OCI-LY1 (cell line): ENCODE measurements at regions not wholly inside any gene's neighbourhood (a gene's known extent, or its start where the extent isn't known, plus 50 kb on each side); places are given as distances from the start of the nearest gene placed in this dataset.

Source experiments
- H2AFZ ChIP-seq: fragments of 200-600 bp; sonication (generic), shearing (Covaris generic); 2 replicates; pipeline ENCODE4 v1.6.0; 2014; ENCODE audit warnings: antibody characterized with exemption, mild to moderate bottlenecking, low read length
- H3F3A ChIP-seq: fragments of 200-600 bp; sonication (generic), shearing (Covaris generic); 2 replicates; pipeline ENCODE4 v1.6.0; 2014; ENCODE audit warnings: mild to moderate bottlenecking, antibody characterized with exemption, low read length, moderate library complexity; ENCODE audit not compliant: insufficient read depth
- H3K27ac ChIP-seq: fragments of 200-600 bp; sonication (generic); 2 replicates; pipeline ENCODE4 v1.5.1; 2014; ENCODE audit warnings: low read length, mixed run types, mild to moderate bottlenecking, low read depth; ENCODE audit not compliant: poor library complexity, severe bottlenecking
- H3K27me3 ChIP-seq: fragments of 200-600 bp; sonication (generic); 2 replicates; pipeline ENCODE4 v1.6.0; 2014; ENCODE audit warnings: antibody characterized with exemption, mild to moderate bottlenecking, low read length, moderate library complexity; ENCODE audit not compliant: insufficient read depth
- H3K36me3 ChIP-seq: fragments of 200-600 bp; sonication (generic); 2 replicates; pipeline ENCODE4 v1.6.1; 2014; ENCODE audit warnings: mild to moderate bottlenecking, antibody characterized with exemption, low read length, moderate library complexity, mixed read lengths; ENCODE audit not compliant: insufficient read depth
- H3K4me1 ChIP-seq: fragments of 200-600 bp; sonication (generic); 2 replicates; pipeline ENCODE4 v1.5.1; 2014; ENCODE audit warnings: mild to moderate bottlenecking, low read length, moderate library complexity; ENCODE audit not compliant: insufficient read depth, severe bottlenecking
- H3K4me2 ChIP-seq: fragments of 200-600 bp; sonication (generic), shearing (Covaris generic); 2 replicates; pipeline ENCODE4 v1.6.1; 2014; ENCODE audit warnings: low read length
- H3K4me3 ChIP-seq: fragments of 200-600 bp; sonication (generic); 2 replicates; pipeline ENCODE4 v1.5.1; 2014; ENCODE audit warnings: low read length, low read depth, mild to moderate bottlenecking, mixed read lengths; ENCODE audit not compliant: poor library complexity, severe bottlenecking
- H3K79me2 ChIP-seq: fragments of 200-600 bp; shearing (Covaris generic); 2 replicates; pipeline ENCODE4 v1.6.1; 2016; ENCODE audit warnings: mixed run types, low read length, mixed read lengths; ENCODE audit not compliant: insufficient read depth
- H3K9ac ChIP-seq: fragments of 200-600 bp; sonication (generic), shearing (Covaris generic); 2 replicates; pipeline ENCODE4 v1.6.1; 2014; ENCODE audit warnings: mild to moderate bottlenecking, low read length, mixed read lengths
- H3K9me2 ChIP-seq: fragments of 200-600 bp; sonication (generic), shearing (Covaris generic); 2 replicates; pipeline ENCODE4 v1.6.1; 2014; ENCODE audit warnings: low read depth, mild to moderate bottlenecking, low read length, mixed read lengths
- H3K9me3 ChIP-seq: fragments of 200-600 bp; shearing (Covaris generic); 2 replicates; pipeline ENCODE4 v1.6.1; 2014; ENCODE audit warnings: low read length, mixed read lengths
- H4K20me1 ChIP-seq: fragments of 200-600 bp; sonication (generic), shearing (Covaris generic); 2 replicates; pipeline ENCODE4 v1.6.0; 2016; ENCODE audit warnings: mild to moderate bottlenecking, low read length; ENCODE audit not compliant: insufficient read depth
- EZH2 ChIP-seq: fragments of 200-600 bp; sonication (generic), shearing (Covaris generic); IDR thresholded peaks from 2 replicates; pipeline ENCODE4 v1.8.0; 2017; ENCODE audit warnings: borderline replicate concordance, mixed run types, mild to moderate bottlenecking, antibody characterized with exemption, low read length, moderate library complexity, mixed read lengths
- TF ChIP-seq, protein P1 (sequence below): fragments of 200-600 bp; sonication (generic), shearing (Covaris generic); IDR thresholded peaks from 2 replicates; pipeline ENCODE4 v1.5.1; 2017; ENCODE audit warnings: mild to moderate bottlenecking, antibody characterized with exemption, low read length, moderate library complexity, mixed read lengths

DNA sequence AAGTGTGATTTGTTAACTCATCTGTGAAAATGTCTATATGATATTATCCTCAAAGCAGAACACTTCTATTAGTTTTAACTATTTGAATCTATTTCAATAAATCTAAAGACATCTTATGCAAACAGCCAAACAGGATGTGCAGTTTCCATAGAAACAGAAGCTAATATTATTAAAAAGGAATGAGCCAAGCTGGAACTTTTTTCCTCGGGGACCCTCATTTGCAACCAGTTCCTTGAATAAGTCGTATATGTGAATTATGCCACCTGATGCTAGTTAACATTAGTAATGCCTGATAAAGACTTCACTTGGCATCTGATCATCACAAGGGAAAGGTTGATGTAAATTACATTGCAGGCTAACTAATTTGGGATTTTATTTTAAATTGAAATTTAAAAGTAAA is 216.9 kb upstream of the SMLR1 start:
- Histone ChIP-seq H3K4me3 (no peak overlapping the region), H3K4me1 (no peaks in the 10 kb centered on the region), H3K27me3 (no peaks in the 10 kb centered on the region), H3F3A (no peaks in the 10 kb centered on the region), H2AFZ (no peak overlapping the region), H3K27ac (no peak overlapping the region), H3K9ac (no peak overlapping the region), H4K20me1 (no peaks in the 10 kb centered on the region), H3K36me3 (no peaks in the 10 kb centered on the region), H3K9me2 (no peaks in the 10 kb centered on the region), H3K4me2 (no peak overlapping the region), H3K9me3 (no peaks in the 10 kb centered on the region), H3K79me2 (no peaks in the 10 kb centered on the region)
- TF ChIP-seq EZH2 = no peak
- TF ChIP-seq, protein P1, sequence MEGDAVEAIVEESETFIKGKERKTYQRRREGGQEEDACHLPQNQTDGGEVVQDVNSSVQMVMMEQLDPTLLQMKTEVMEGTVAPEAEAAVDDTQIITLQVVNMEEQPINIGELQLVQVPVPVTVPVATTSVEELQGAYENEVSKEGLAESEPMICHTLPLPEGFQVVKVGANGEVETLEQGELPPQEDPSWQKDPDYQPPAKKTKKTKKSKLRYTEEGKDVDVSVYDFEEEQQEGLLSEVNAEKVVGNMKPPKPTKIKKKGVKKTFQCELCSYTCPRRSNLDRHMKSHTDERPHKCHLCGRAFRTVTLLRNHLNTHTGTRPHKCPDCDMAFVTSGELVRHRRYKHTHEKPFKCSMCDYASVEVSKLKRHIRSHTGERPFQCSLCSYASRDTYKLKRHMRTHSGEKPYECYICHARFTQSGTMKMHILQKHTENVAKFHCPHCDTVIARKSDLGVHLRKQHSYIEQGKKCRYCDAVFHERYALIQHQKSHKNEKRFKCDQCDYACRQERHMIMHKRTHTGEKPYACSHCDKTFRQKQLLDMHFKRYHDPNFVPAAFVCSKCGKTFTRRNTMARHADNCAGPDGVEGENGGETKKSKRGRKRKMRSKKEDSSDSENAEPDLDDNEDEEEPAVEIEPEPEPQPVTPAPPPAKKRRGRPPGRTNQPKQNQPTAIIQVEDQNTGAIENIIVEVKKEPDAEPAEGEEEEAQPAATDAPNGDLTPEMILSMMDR = no peak

DNA sequence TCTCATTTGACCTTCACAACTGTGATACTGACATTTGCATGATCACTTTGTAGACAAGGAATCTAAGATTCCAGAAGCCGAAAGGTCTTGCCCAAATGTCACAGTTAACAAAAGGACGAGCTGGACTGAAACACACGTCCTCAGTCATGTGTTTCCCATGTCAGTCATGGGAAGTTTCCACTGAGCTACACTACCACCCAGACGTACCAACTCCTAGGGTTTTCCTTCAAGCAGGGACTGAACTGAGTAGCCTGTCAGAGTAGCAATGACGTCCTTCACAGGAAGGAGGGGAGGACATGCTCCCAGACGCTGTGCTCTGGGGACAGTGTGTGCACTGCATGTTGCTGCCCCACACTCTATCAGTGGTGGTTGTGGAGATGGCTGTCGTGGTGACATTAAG is 215.8 kb upstream of the SMLR1 start:
- TF ChIP-seq, protein P1 = no peak
- no peak for TF ChIP-seq EZH2
- H3K79me2 ChIP-seq = no peaks in the 10 kb centered on the region
- H3K27me3 ChIP-seq = no peaks in the 10 kb centered on the region
- H3K9me2 ChIP-seq = no peaks in the 10 kb centered on the region
- no peak overlapping the region for H3K9ac ChIP-seq
- H3K4me1 ChIP-seq = no peaks in the 10 kb centered on the region
- H3K4me2 ChIP-seq = no peak overlapping the region
- no peaks in the 10 kb centered on the region for H4K20me1 ChIP-seq
- H3F3A ChIP-seq = no peaks in the 10 kb centered on the region
- no peaks in the 10 kb centered on the region for H3K9me3 ChIP-seq
- H2AFZ ChIP-seq = no peak overlapping the region
- H3K36me3 ChIP-seq = no peaks in the 10 kb centered on the region
- H3K27ac ChIP-seq = no peak overlapping the region
- no peak overlapping the region for H3K4me3 ChIP-seq

DNA sequence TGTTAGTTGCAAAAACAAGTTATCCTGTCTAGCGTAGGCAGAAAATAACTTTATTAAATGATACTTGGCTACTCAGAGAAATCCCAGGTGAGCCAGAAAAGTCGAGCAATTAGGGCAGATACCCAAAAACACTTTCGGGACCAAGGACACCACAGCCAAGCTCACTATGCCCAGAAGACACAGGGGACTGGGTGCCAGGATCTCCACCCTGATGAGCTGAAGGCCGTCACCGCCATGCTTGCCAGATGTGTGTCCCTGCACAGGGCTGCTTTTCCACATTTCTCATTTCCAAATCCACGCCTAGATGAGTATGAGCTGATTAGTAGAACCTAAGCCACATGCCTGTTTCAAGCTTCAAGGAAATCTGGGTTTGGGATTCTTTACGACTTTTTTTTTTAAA is 214.0 kb upstream of the SMLR1 start:
- TF ChIP-seq, protein P1 = no peak
- no peak for TF ChIP-seq EZH2
- no peak overlapping the region for H3K9ac ChIP-seq
- no peaks in the 10 kb centered on the region for H3K79me2 ChIP-seq
- H3K9me2 ChIP-seq = no peaks in the 10 kb centered on the region
- no peaks in the 10 kb centered on the region for H3K27me3 ChIP-seq
- H4K20me1 ChIP-seq = no peaks in the 10 kb centered on the region
- no peak overlapping the region for H3K4me3 ChIP-seq
- H3K36me3 ChIP-seq = no peaks in the 10 kb centered on the region
- H2AFZ ChIP-seq = no peak overlapping the region
- H3K27ac ChIP-seq = no peak overlapping the region
- H3K4me2 ChIP-seq = no peak overlapping the region
- no peaks in the 10 kb centered on the region for H3K4me1 ChIP-seq
- H3F3A ChIP-seq = no peaks in the 10 kb centered on the region
- no peaks in the 10 kb centered on the region for H3K9me3 ChIP-seq
